ENCODE measurements at regions not wholly inside any gene's neighbourhood (a gene's known extent, or its start where the extent isn't known, plus 50 kb on each side); places are given as distances from the start of the nearest gene placed in this dataset.

- Histone ChIP-seq H3K23ac (ENCODE audit: low read length) (no peak overlapping the region), H3K36me3 (ENCODE audit: control insufficient read depth in 1 of 2, insufficient read depth in 2 of 2, low read length in 2 of 2) (no peaks in the 10 kb centered on the region), H3K27me3 (ENCODE audit: insufficient read depth, low read length) (no peaks in the 10 kb centered on the region), H3K79me1 (ENCODE audit: low read length) (no peaks in the 10 kb centered on the region), H2BK12ac (ENCODE audit: low read length) (no peak overlapping the region), H3K14ac (ENCODE audit: low read length) (no peak overlapping the region), H3K9ac (ENCODE audit: low read length) (no peak overlapping the region), H4K8ac (ENCODE audit: low read depth, low read length) (no peak overlapping the region), H2BK5ac (ENCODE audit: low read depth, low read length, poor library complexity) (no peak overlapping the region), H3K18ac (ENCODE audit: low read length) (no peak overlapping the region), H2AFZ (ENCODE audit: insufficient read depth, low read length, poor library complexity) (no peak overlapping the region), H3K4me2 (ENCODE audit: low read length) (no peak overlapping the region), H4K12ac (ENCODE audit: low read depth, low read length) (no peak overlapping the region), H2AK5ac (ENCODE audit: low read length) (no peak overlapping the region), H3K79me2 (ENCODE audit: control insufficient read depth, insufficient read depth, low read length, poor library complexity) (no peaks in the 10 kb centered on the region), H3K4me3 (ENCODE audit: low read depth, low read length) (no peak overlapping the region), H3K9me3 (ENCODE audit: insufficient read depth, low read depth, low read length) (no peaks in the 10 kb centered on the region), H3K4ac (ENCODE audit: low read depth, low read length) (no peak overlapping the region), H2BK120ac (ENCODE audit: insufficient read depth, low read length, poor library complexity) (no peak overlapping the region), H4K91ac (ENCODE audit: low read depth, low read length) (no peak overlapping the region), H3K4me1 (ENCODE audit: control insufficient read depth in 1 of 2, insufficient read depth in 2 of 2, low read length in 2 of 2) (no peaks in the 10 kb centered on the region), H3K27ac (ENCODE audit: low read depth, low read length) (no peak overlapping the region)
- peak in 1 of 2 donors; percentile 65 for DNase-seq
- WGBS (ENCODE audit: extremely low coverage, insufficient coverage, insufficient read length) = no CpG with 5 or more reads among the region's 1 CpG
Measured at GRCh38 chr9:94014066-94014654, 59.0 kb upstream of the BARX1 start.

- no CpG with 5 or more reads among the region's 4 CpGs for WGBS (ENCODE audit: extremely low coverage, insufficient coverage, insufficient read length)
- no peak overlapping the region for H2BK120ac ChIP-seq (ENCODE audit: insufficient read depth, low read length, poor library complexity)
- H3K14ac ChIP-seq (ENCODE audit: low read length) = no peak overlapping the region
- no peak overlapping the region for H3K4ac ChIP-seq (ENCODE audit: low read depth, low read length)
- H3K9ac ChIP-seq (ENCODE audit: low read length) = no peak overlapping the region
- no peak overlapping the region for H2BK12ac ChIP-seq (ENCODE audit: low read length)
- no peaks in the 10 kb centered on the region for H3K79me2 ChIP-seq (ENCODE audit: control insufficient read depth, insufficient read depth, low read length, poor library complexity)
- H3K27me3 ChIP-seq (ENCODE audit: insufficient read depth, low read length) = no peaks in the 10 kb centered on the region
- no peak overlapping the region for H4K8ac ChIP-seq (ENCODE audit: low read depth, low read length)
- no peak overlapping the region for H4K91ac ChIP-seq (ENCODE audit: low read depth, low read length)
- H2BK5ac ChIP-seq (ENCODE audit: low read depth, low read length, poor library complexity) = no peak overlapping the region
- H3K4me3 ChIP-seq (ENCODE audit: low read depth, low read length) = no peak overlapping the region
- H2AFZ ChIP-seq (ENCODE audit: insufficient read depth, low read length, poor library complexity) = no peak overlapping the region
- no peak for DNase-seq
- no peak overlapping the region for H3K4me2 ChIP-seq (ENCODE audit: low read length)
- H3K27ac ChIP-seq (ENCODE audit: low read depth, low read length) = no peak overlapping the region
- no peak overlapping the region for H4K12ac ChIP-seq (ENCODE audit: low read depth, low read length)
- no peak overlapping the region for H3K18ac ChIP-seq (ENCODE audit: low read length)
- no peak overlapping the region for H2AK5ac ChIP-seq (ENCODE audit: low read length)
- no peaks in the 10 kb centered on the region for H3K9me3 ChIP-seq (ENCODE audit: insufficient read depth, low read depth, low read length)
- H3K23ac ChIP-seq (ENCODE audit: low read length) = no peak overlapping the region
- H3K36me3 ChIP-seq (ENCODE audit: control insufficient read depth in 1 of 2, insufficient read depth in 2 of 2, low read length in 2 of 2) = no peaks in the 10 kb centered on the region
- H3K79me1 ChIP-seq (ENCODE audit: low read length) = no peaks in the 10 kb centered on the region
- no peaks in the 10 kb centered on the region for H3K4me1 ChIP-seq (ENCODE audit: control insufficient read depth in 1 of 2, insufficient read depth in 2 of 2, low read length in 2 of 2)
Measured at GRCh38 chr9:94010980-94011533, 55.9 kb upstream of the BARX1 start.

GRCh38 chr9:94005272-94005901, 50.2 kb upstream of the BARX1 start:
- H3K18ac ChIP-seq (ENCODE audit: low read length) = no peak overlapping the region
- H2BK5ac ChIP-seq (ENCODE audit: low read depth, low read length, poor library complexity) = no peak overlapping the region
- H2AFZ ChIP-seq (ENCODE audit: insufficient read depth, low read length, poor library complexity) = no peak overlapping the region
- H3K4me1 ChIP-seq (ENCODE audit: control insufficient read depth in 1 of 2, insufficient read depth in 2 of 2, low read length in 2 of 2) = no peaks in the 10 kb centered on the region
- H3K36me3 ChIP-seq (ENCODE audit: control insufficient read depth in 1 of 2, insufficient read depth in 2 of 2, low read length in 2 of 2) = no peaks in the 10 kb centered on the region
- no peak overlapping the region for H4K12ac ChIP-seq (ENCODE audit: low read depth, low read length)
- no peak overlapping the region for H3K23ac ChIP-seq (ENCODE audit: low read length)
- WGBS (ENCODE audit: extremely low coverage, insufficient coverage, insufficient read length) = no CpG with 5 or more reads among the region's 3 CpGs
- H2BK120ac ChIP-seq (ENCODE audit: insufficient read depth, low read length, poor library complexity) = no peak overlapping the region
- H3K14ac ChIP-seq (ENCODE audit: low read length) = no peak overlapping the region
- no peak overlapping the region for H2BK12ac ChIP-seq (ENCODE audit: low read length)
- H3K79me2 ChIP-seq (ENCODE audit: control insufficient read depth, insufficient read depth, low read length, poor library complexity) = no peaks in the 10 kb centered on the region
- no peaks in the 10 kb centered on the region for H3K9me3 ChIP-seq (ENCODE audit: insufficient read depth, low read depth, low read length)
- no peak overlapping the region for H3K27ac ChIP-seq (ENCODE audit: low read depth, low read length)
- no peak for DNase-seq
- H2AK5ac ChIP-seq (ENCODE audit: low read length) = no peak overlapping the region
- H4K91ac ChIP-seq (ENCODE audit: low read depth, low read length) = no peak overlapping the region
- H3K4ac ChIP-seq (ENCODE audit: low read depth, low read length) = no peak overlapping the region
- no peak overlapping the region for H3K4me2 ChIP-seq (ENCODE audit: low read length)
- H3K27me3 ChIP-seq (ENCODE audit: insufficient read depth, low read length) = no peaks in the 10 kb centered on the region
- H3K4me3 ChIP-seq (ENCODE audit: low read depth, low read length) = no peak overlapping the region
- H4K8ac ChIP-seq (ENCODE audit: low read depth, low read length) = no peak overlapping the region
- H3K79me1 ChIP-seq (ENCODE audit: low read length) = no peaks in the 10 kb centered on the region
- H3K9ac ChIP-seq (ENCODE audit: low read length) = no peak overlapping the region
